B cell (primary cell): ENCODE measurements at regions not wholly inside any gene's neighbourhood (a gene's known extent, or its start where the extent isn't known, plus 50 kb on each side); places are given as distances from the start of the nearest gene placed in this dataset.

Source experiments
- ATAC-seq: fragments of 200-7000 bp; cut with Tn5 transposase; one replicate; pipeline ENCODE4 v1.10.0; 2021; ENCODE audit warnings: low read depth, mild to moderate bottlenecking, moderate number of reproducible peaks, moderate library complexity
- CTCF ChIA-PET: fragments of 350-600 bp; sonication (Branson Sonifier 250); formaldehyde crosslinking; loops from one replicate; lab custom pipeline; 2021; ENCODE audit warnings: antibody characterized with exemption, inconsistent platforms; lab: Charles Lee
- POLR2A ChIA-PET: fragments of 350-600 bp; sonication (Branson Sonifier 250); formaldehyde crosslinking; loops from one replicate; lab custom pipeline; 2021; ENCODE audit warnings: antibody characterized with exemption; lab: Charles Lee
- DNase-seq: peaks from one replicate; pipeline ENCODE4 v3.0.0; 2013
- H2AFZ ChIP-seq: 2 replicates; pipeline ENCODE4 v1.6.1; 2012; ENCODE audit warnings: mild to moderate bottlenecking, low read depth, low read length; ENCODE audit not compliant: insufficient read depth, poor library complexity, severe bottlenecking
- H3K27ac ChIP-seq, 2 donors: 1 replicate in 1 of 2; 2 replicates in 1 of 2; pipeline ENCODE4 v1.5.1; 2012 to 2013; ENCODE audit warnings: low read length in 2 of 2, mild to moderate bottlenecking in 2 of 2, moderate library complexity in 1 of 2
- H3K27me3 ChIP-seq, 4 experiments: fragments of 200-600 bp in 1 of 4; sonication (generic) in 1 of 4; replicated peaks in 1 of 4; 1 replicate in 2 of 4; 2 replicates in 2 of 4; pipeline versions ENCODE4 v1.6.1 to v1.7.0; 2013 to 2016; ENCODE audit warnings: low read length in 3 of 4, mild to moderate bottlenecking in 2 of 4, mixed read lengths in 1 of 4, moderate library complexity in 1 of 4; ENCODE audit not compliant: insufficient read depth in 4 of 4, control insufficient read depth in 3 of 4; ENCODE audit errors: control extremely low read depth in 1 of 4
- H3K36me3 ChIP-seq, 2 experiments: replicated peaks in 1 of 2; 1 replicate in 1 of 2; 2 replicates in 1 of 2; pipeline versions ENCODE4 v1.6.1 to v1.7.1; 2013; ENCODE audit warnings: low read length in 1 of 2; ENCODE audit not compliant: insufficient read depth in 2 of 2, control insufficient read depth in 1 of 2; ENCODE audit errors: control extremely low read depth in 1 of 2, extremely low read depth in 1 of 2
- H3K4me1 ChIP-seq, 2 donors: fragments of 200-600 bp in 1 of 2; sonication (generic) in 1 of 2; 1 replicate in 1 of 2; 2 replicates in 1 of 2; pipeline versions ENCODE4 v1.5.1 to v1.6.1; 2013 to 2017; ENCODE audit warnings: low read length in 2 of 2; ENCODE audit not compliant: control insufficient read depth in 2 of 2, insufficient read depth in 2 of 2
- H3K4me2 ChIP-seq: replicated peaks from 2 replicates; pipeline ENCODE3; 2012; ENCODE audit warnings: mild to moderate bottlenecking, low read depth, low read length; ENCODE audit not compliant: poor library complexity, severe bottlenecking
- H3K4me3 ChIP-seq, 5 experiments: fragments of 200-600 bp in 1 of 5; sonication (generic) in 1 of 5; 1 replicate in 3 of 5; 2 replicates in 2 of 5; pipeline versions ENCODE4 v1.5.1 to v1.7.0; 2011 to 2016; ENCODE audit warnings: low read length in 4 of 5, mild to moderate bottlenecking in 4 of 5, low read depth in 2 of 5, control low read depth in 1 of 5, moderate library complexity in 1 of 5; ENCODE audit not compliant: insufficient read depth in 1 of 5; ENCODE audit errors: control extremely low read depth in 1 of 5, extremely low read depth in 1 of 5
- H3K79me2 ChIP-seq: fragments of 200-600 bp; sonication (generic); one replicate; pipeline ENCODE4 v1.6.0; 2016; ENCODE audit warnings: low read length; ENCODE audit not compliant: control insufficient read depth, insufficient read depth
- H3K9ac ChIP-seq: fragments of 200-600 bp; sonication (generic); 2 replicates; pipeline ENCODE4 v1.6.1; 2017; ENCODE audit warnings: mild to moderate bottlenecking, low read length, moderate library complexity
- H3K9me3 ChIP-seq, 3 donors: one replicate each; pipeline versions ENCODE4 v1.6.1 to v1.7.1; 2013; ENCODE audit warnings: low read length in 2 of 3; ENCODE audit not compliant: control insufficient read depth in 2 of 3, insufficient read depth in 1 of 3; ENCODE audit errors: control extremely low read depth in 1 of 3
- H4K20me1 ChIP-seq: 2 replicates; pipeline ENCODE4 v1.6.0; 2012; ENCODE audit warnings: mild to moderate bottlenecking, low read length; ENCODE audit not compliant: insufficient read depth, control insufficient read depth, poor library complexity, severe bottlenecking
- H3K27ac Mint-ChIP-seq: one replicate; pipeline ENCODE4 v1.8.0; 2021; ENCODE audit warnings: mixed read lengths
- H3K27me3 Mint-ChIP-seq: one replicate; pipeline ENCODE4 v1.8.0; 2021; ENCODE audit warnings: mixed read lengths
- H3K4me1 Mint-ChIP-seq: one replicate; pipeline ENCODE4 v1.8.0; 2021; ENCODE audit warnings: mixed read lengths
- H3K4me3 Mint-ChIP-seq: one replicate; pipeline ENCODE4 v1.8.0; 2021; ENCODE audit warnings: mixed read lengths
- H3K9me3 Mint-ChIP-seq: one replicate; pipeline ENCODE4 v1.8.0; 2022; ENCODE audit warnings: mixed read lengths; ENCODE audit not compliant: insufficient read depth
- CTCF ChIP-seq: fragments of 200-600 bp; IDR thresholded peaks from one replicate; pipeline ENCODE4 v1.8.0; 2022; ENCODE audit warnings: antibody characterized with exemption, mild to moderate bottlenecking
- EZH2 ChIP-seq: IDR thresholded peaks from 2 replicates; pipeline ENCODE4 v1.6.1; 2012; ENCODE audit warnings: borderline replicate concordance, low read depth, mild to moderate bottlenecking, moderate library complexity, low read length; ENCODE audit not compliant: insufficient read depth, poor library complexity, severe bottlenecking
- WGBS: methylation state at CpG from one replicate; pipeline ENCODE4 v1.1.5; 2013; ENCODE audit warnings: missing lambda C conversion rate; ENCODE audit not compliant: insufficient coverage; 5-methylcytosine and 5-hydroxymethylcytosine counted together
- intact Hi-C: fragments of 100-400 bp; cut with micrococcal nuclease; formaldehyde crosslinking; loops from one replicate; pipeline ENCODE4 v1.10.0; 2022

DNA sequence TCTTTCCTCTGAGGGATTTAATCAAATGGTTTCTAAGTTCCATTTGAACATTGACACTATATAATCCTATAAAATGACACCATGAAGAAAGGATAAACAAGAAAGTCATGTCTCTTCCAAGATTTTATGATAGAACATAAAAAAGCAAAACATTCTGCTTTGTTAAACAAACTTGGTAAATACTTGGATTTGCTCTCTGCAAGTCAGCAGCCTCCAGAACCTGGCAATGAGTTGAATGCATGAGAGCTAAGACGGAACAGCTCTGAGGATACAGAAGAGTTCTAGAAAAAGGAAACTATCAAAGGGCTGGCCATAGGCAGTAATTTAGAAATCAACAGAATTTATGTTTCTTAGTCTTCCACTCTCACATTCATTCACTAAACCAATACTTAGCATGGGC, 656.0 kb upstream of the ID4 start:
- Mint-ChIP-seq H3K27ac (no peak overlapping the region), H3K4me1 (no peaks in the 10 kb centered on the region), H3K4me3 (no peak overlapping the region), H3K9me3 (peaks cover 9% of the 10 kb centered on the region), H3K27me3 (no peaks in the 10 kb centered on the region)
- Histone ChIP-seq H3K4me1 (no peaks in the 10 kb centered on the region), H3K27ac (no peak overlapping the region), H3K9me3 (peaks cover 0 to 4% (median 0%) of the 10 kb centered on the region in 3 donors), H3K4me3 (no peak overlapping the region), H3K36me3 (no peaks in the 10 kb centered on the region), H3K9ac (no peak overlapping the region), H2AFZ (no peak overlapping the region), H3K4me2 (no peak overlapping the region), H4K20me1 (no peaks in the 10 kb centered on the region), H3K27me3 (no peaks in the 10 kb centered on the region), H3K79me2 (no peaks in the 10 kb centered on the region)
- no peak for DNase-seq
- CTCF ChIA-PET, result no interaction called here
- POLR2A ChIA-PET, result no interaction called here
- intact Hi-C loops, result no loop called here
- ATAC-seq, result no peak
- no CpG with 5 or more reads among the region's 1 CpG for WGBS
- TF ChIP-seq CTCF, result no peak
- no peak for TF ChIP-seq EZH2

DNA sequence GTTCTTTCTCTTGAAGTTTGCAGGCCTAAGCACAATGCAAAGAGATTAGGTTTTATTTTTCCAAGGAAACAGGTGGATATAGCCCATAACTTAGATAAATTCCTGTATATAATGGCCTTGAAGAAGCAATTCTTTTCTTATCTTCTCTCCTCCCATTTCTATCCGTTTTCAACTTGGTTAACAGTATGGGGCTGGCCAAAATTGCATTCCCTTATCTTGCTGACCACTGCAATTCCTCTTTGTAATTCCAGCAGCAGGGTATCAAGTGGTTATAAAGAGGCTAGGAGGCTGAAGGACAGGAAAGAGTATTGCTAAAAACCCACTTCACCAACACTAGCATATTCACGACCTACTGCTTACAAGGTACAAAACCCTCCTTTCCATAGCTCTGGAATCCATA, 643.5 kb upstream of the ID4 start:
- Mint-ChIP-seq H3K4me3 (no peak overlapping the region), H3K4me1 (no peaks in the 10 kb centered on the region), H3K27me3 (no peaks in the 10 kb centered on the region), H3K9me3 (peaks cover 2% of the 10 kb centered on the region), H3K27ac (no peak overlapping the region)
- H3K4me2 ChIP-seq, result no peak overlapping the region
- no peak overlapping the region for H3K9ac ChIP-seq
- ChIA-PET CTCF (no interaction called here), POLR2A (no interaction called here)
- no peak for ATAC-seq
- no peak for DNase-seq
- no peak overlapping the region for H3K27ac ChIP-seq
- H3K79me2 ChIP-seq, result no peaks in the 10 kb centered on the region
- no peaks in the 10 kb centered on the region for H3K27me3 ChIP-seq
- no peaks in the 10 kb centered on the region for H4K20me1 ChIP-seq
- no peaks in the 10 kb centered on the region for H3K9me3 ChIP-seq
- WGBS, result no CpG with 5 or more reads among the region's 2 CpGs
- H3K36me3 ChIP-seq, result no peaks in the 10 kb centered on the region
- no peak overlapping the region for H3K4me3 ChIP-seq
- TF ChIP-seq EZH2, result no peak
- no peak for TF ChIP-seq CTCF
- H3K4me1 ChIP-seq, result no peaks in the 10 kb centered on the region
- intact Hi-C loops, result no loop called here
- H2AFZ ChIP-seq, result no peak overlapping the region
